GM19035 (cell line): ENCODE measurements at regions not wholly inside any gene's neighbourhood (a gene's known extent, or its start where the extent isn't known, plus 50 kb on each side); places are given as distances from the start of the nearest gene placed in this dataset.

Experiments
- ATAC-seq: cut with Tn5 transposase; IDR thresholded peaks from one replicate; pipeline ENCODE4 v1.9.1; 2021; ENCODE audit not compliant: unreplicated experiment

DNA sequence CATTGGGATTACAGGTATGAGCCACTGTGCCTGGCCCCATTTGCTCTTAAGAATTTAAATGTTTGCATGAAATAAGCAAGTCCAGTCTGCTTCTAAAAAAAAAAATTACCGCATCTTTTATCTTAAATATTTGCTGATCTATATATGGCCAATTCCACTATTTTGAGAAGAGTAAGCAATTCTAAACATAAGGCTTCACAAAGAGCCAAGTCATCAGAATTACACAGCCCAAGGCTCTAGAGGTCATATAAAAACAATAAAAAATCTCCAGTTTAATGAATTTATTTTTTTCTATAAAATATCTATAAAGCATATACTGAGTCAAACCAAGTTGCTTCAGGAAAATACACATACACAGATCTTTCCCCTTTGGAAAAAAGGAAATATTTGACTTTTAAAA lies 79.0 kb upstream of the CPNE8 start:
- no peak for ATAC-seq

DNA sequence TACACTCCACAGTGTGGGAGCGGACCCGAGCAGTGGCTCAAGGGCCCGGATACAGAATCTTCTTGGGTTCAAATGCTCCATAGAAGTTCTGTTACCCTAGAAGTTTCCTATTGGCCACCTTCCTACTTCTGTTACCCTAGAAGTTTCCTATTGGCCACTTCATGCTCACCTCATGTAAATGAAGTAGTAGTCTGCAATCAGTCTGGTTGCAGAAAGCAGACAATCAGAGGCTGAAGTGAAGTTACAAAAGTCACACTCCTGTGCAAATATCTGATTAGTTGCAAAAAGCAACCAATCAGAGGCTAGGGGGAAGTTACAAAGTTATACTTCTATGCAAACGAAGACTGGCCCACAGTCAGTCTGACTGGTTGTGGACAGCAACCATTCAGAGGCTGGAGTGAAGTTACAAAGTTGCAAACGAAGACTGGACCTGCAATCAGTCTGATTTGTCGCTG lies 77.8 kb upstream of the CPNE8 start:
- ATAC-seq: no peak

GRCh38 chr12:38977132-38977531 lies 71.7 kb upstream of the CPNE8 start:
- no peak for ATAC-seq

- ATAC-seq: no peak
Measured at GRCh38 chr12:38969706-38970105, 64.3 kb upstream of the CPNE8 start.

- ATAC-seq: no peak
Measured at GRCh38 chr12:38961683-38962082, 56.3 kb upstream of the CPNE8 start.

DNA sequence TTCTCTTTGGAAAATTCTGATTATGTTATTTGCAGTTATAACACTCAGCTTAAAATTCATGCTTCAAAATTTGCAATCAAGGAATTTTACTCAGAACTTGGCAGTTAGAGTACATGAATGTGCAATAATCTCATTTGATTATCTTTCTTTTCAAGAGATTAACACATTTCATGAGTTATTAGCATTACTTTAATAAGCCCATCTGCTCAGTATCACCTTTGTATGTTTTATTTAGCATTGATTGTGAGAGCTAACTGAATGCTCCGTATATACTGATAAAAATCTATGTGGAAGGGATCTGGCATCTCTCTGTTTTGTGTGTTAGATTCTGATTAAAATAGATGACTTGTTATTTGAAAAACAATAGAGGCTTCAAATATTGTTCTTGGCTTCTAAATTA lies 55.6 kb upstream of the CPNE8 start:
- no peak for ATAC-seq

GRCh38 chr12:38956337-38956736 lies 50.9 kb upstream of the CPNE8 start:
- ATAC-seq: no peak
